Large intestine (tissue), 3 donors: ENCODE measurements at regions not wholly inside any gene's neighbourhood (a gene's known extent, or its start where the extent isn't known, plus 50 kb on each side); places are given as distances from the start of the nearest gene placed in this dataset.

Source experiments
- DNase-seq, 2 donors: peaks; one replicate each; pipeline versions ENCODE4 v3.0.0 to v3.0.0-alpha.2; 2013
- H3K27ac ChIP-seq: one replicate; pipeline ENCODE4 v1.5.1; 2013; ENCODE audit warnings: low read length
- H3K27me3 ChIP-seq: 2 replicates; pipeline ENCODE4 v1.6.1; 2013; ENCODE audit warnings: low read length; ENCODE audit not compliant: control insufficient read depth, insufficient read depth
- H3K36me3 ChIP-seq: 2 replicates; pipeline ENCODE4 v1.6.1; 2013; ENCODE audit warnings: low read length; ENCODE audit not compliant: control insufficient read depth, insufficient read depth
- H3K4me1 ChIP-seq: one replicate; pipeline ENCODE4 v1.6.1; 2013; ENCODE audit warnings: low read length; ENCODE audit not compliant: control insufficient read depth, insufficient read depth
- H3K4me3 ChIP-seq: one replicate; pipeline ENCODE4 v1.5.1; 2013; ENCODE audit warnings: low read length
- H3K9me3 ChIP-seq: one replicate; pipeline ENCODE4 v1.6.1; 2013; ENCODE audit warnings: mild to moderate bottlenecking, low read depth, low read length, moderate library complexity; ENCODE audit not compliant: control insufficient read depth
- WGBS: methylation state at CpG from one replicate; pipeline ENCODE4 v1.1.5; 2013; ENCODE audit warnings: low lambda C conversion rate; ENCODE audit not compliant: insufficient coverage; 5-methylcytosine and 5-hydroxymethylcytosine counted together

- Histone ChIP-seq H3K9me3 (peaks cover 3% of the 10 kb centered on the region), H3K27me3 (peaks cover 44% of the 10 kb centered on the region), H3K4me3 (no peak overlapping the region), H3K27ac (no peak overlapping the region), H3K36me3 (no peaks in the 10 kb centered on the region), H3K4me1 (no peaks in the 10 kb centered on the region)
- WGBS: no CpG with 5 or more reads among the region's 20 CpGs
- DNase-seq: no peak
These were observed 197.0 kb upstream of the C14orf180 start for GRCh38 chr14:104382361-104383087.

- Histone ChIP-seq H3K36me3 (no peaks in the 10 kb centered on the region), H3K27ac (no peak overlapping the region), H3K27me3 (peaks cover 40% of the 10 kb centered on the region), H3K4me3 (no peak overlapping the region), H3K4me1 (no peaks in the 10 kb centered on the region), H3K9me3 (peaks cover 3% of the 10 kb centered on the region)
- DNase-seq: no peak
- WGBS: 0% methylated on average over 1 of the region's 26 CpGs
These were observed 196.2 kb upstream of the C14orf180 start for GRCh38 chr14:104383088-104383995.

GRCh38 chr14:104383996-104384775, 195.4 kb upstream of the C14orf180 start:
- Histone ChIP-seq H3K4me1 (no peaks in the 10 kb centered on the region), H3K27ac (no peak overlapping the region), H3K27me3 (peaks cover 35% of the 10 kb centered on the region), H3K36me3 (no peaks in the 10 kb centered on the region), H3K4me3 (no peak overlapping the region), H3K9me3 (peaks cover 3% of the 10 kb centered on the region)
- no CpG with 5 or more reads among the region's 19 CpGs for WGBS
- no peak for DNase-seq

GRCh38 chr14:104384776-104385071, 194.8 kb upstream of the C14orf180 start:
- Histone ChIP-seq H3K4me3 (no peak overlapping the region), H3K4me1 (no peaks in the 10 kb centered on the region), H3K27me3 (peaks cover 30% of the 10 kb centered on the region), H3K9me3 (peaks cover 3% of the 10 kb centered on the region), H3K36me3 (no peaks in the 10 kb centered on the region), H3K27ac (no peak overlapping the region)
- no CpG with 5 or more reads among the region's 6 CpGs for WGBS
- no peak for DNase-seq

GRCh38 chr14:104385111-104385510, 194.5 kb upstream of the C14orf180 start:
- 62% methylated on average over 3 of the region's 15 CpGs for WGBS
- no peak for DNase-seq

GRCh38 chr14:104385531-104386101, 193.9 kb upstream of the C14orf180 start:
- no peak for DNase-seq
- no CpG with 5 or more reads among the region's 20 CpGs for WGBS
- H3K27ac ChIP-seq: no peak overlapping the region
- peaks cover 23% of the 10 kb centered on the region for H3K27me3 ChIP-seq
- H3K4me1 ChIP-seq: no peaks in the 10 kb centered on the region
- H3K4me3 ChIP-seq: no peak overlapping the region
- no peaks in the 10 kb centered on the region for H3K36me3 ChIP-seq
- H3K9me3 ChIP-seq: peaks cover 3% of the 10 kb centered on the region

More at GRCh38 chr14:104385111-104385510, 194.5 kb upstream of the C14orf180 start:
- no peak overlapping the region for H3K27ac ChIP-seq
- H3K27me3 ChIP-seq: peaks cover 28% of the 10 kb centered on the region
- H3K36me3 ChIP-seq: no peaks in the 10 kb centered on the region
- no peak overlapping the region for H3K4me3 ChIP-seq
- H3K4me1 ChIP-seq: no peaks in the 10 kb centered on the region
- H3K9me3 ChIP-seq: peaks cover 3% of the 10 kb centered on the region

GRCh38 chr14:104386151-104386841, 193.3 kb upstream of the C14orf180 start:
- no peaks in the 10 kb centered on the region for H3K9me3 ChIP-seq
- no peak overlapping the region for H3K4me3 ChIP-seq
- no peaks in the 10 kb centered on the region for H3K36me3 ChIP-seq
- peaks cover 20% of the 10 kb centered on the region for H3K27me3 ChIP-seq
- H3K27ac ChIP-seq: no peak overlapping the region
- WGBS: no CpG with 5 or more reads among the region's 26 CpGs
- no peaks in the 10 kb centered on the region for H3K4me1 ChIP-seq
- DNase-seq: no peak

- H3K4me3 ChIP-seq: no peak overlapping the region
- H3K9me3 ChIP-seq: no peaks in the 10 kb centered on the region
- WGBS: no CpG with 5 or more reads among the region's 25 CpGs
- no peaks in the 10 kb centered on the region for H3K36me3 ChIP-seq
- no peaks in the 10 kb centered on the region for H3K4me1 ChIP-seq
- DNase-seq: no peak
- peaks cover 20% of the 10 kb centered on the region for H3K27me3 ChIP-seq
- no peak overlapping the region for H3K27ac ChIP-seq
These were observed 192.2 kb upstream of the C14orf180 start for GRCh38 chr14:104387022-104388010.

GRCh38 chr14:104388011-104388521, 191.5 kb upstream of the C14orf180 start:
- DNase-seq: no peak
- no peak overlapping the region for H3K27ac ChIP-seq
- H3K4me3 ChIP-seq: no peak overlapping the region
- H3K36me3 ChIP-seq: no peaks in the 10 kb centered on the region
- H3K27me3 ChIP-seq: peaks cover 14% of the 10 kb centered on the region
- no CpG with 5 or more reads among the region's 28 CpGs for WGBS
- no peaks in the 10 kb centered on the region for H3K4me1 ChIP-seq
- no peaks in the 10 kb centered on the region for H3K9me3 ChIP-seq
